IMR-90 (cell line): ENCODE measurements at regions not wholly inside any gene's neighbourhood (a gene's known extent, or its start where the extent isn't known, plus 50 kb on each side); places are given as distances from the start of the nearest gene placed in this dataset.

Experiments
- ATAC-seq: fragments of 200-7000 bp; cut with Tn5 transposase; 2 replicates; pipeline ENCODE4 v1.9.1; 2020; ENCODE audit warnings: low read depth, mild to moderate bottlenecking, moderate library complexity
- BruUV-seq: library from RNA; stranded (reverse); fragments of 400-500 nt; replicated peaks from 2 replicates; lab custom pipeline; 2021; lab: Mats Ljungman, UMichigan
- CTCF ChIA-PET: fragments of 300-600 bp; formaldehyde crosslinking; extraction: SDS; loops from one replicate; lab custom pipeline; 2021; ENCODE audit warnings: antibody characterized with exemption; lab: Yijun Ruan, JAX
- POLR2A ChIA-PET: fragments of 300-600 bp; sonication (Branson Sonifier 250); formaldehyde crosslinking; loops from one replicate; lab custom pipeline; 2022; ENCODE audit warnings: antibody characterized with exemption; ENCODE audit not compliant: unreplicated experiment; lab: Charles Lee
- DNase-seq: peaks from one replicate; pipeline ENCODE4 v3.0.0; 2013
- H2AFZ ChIP-seq: replicated peaks from 2 replicates; pipeline ENCODE3; 2013; ENCODE audit warnings: low read length, mild to moderate bottlenecking; ENCODE audit not compliant: poor library complexity
- H2AK5ac ChIP-seq: 2 replicates; pipeline ENCODE4 v1.6.1; 2013; ENCODE audit warnings: low read depth, low read length, inconsistent platforms
- H2AK9ac ChIP-seq: replicated peaks from 2 replicates; pipeline ENCODE3; 2013; ENCODE audit warnings: mild to moderate bottlenecking, low read depth, low read length, moderate library complexity; ENCODE audit not compliant: poor library complexity
- H2BK120ac ChIP-seq: 2 replicates; pipeline ENCODE4 v1.6.1; 2013; ENCODE audit warnings: low read depth, low read length, inconsistent platforms
- H2BK15ac ChIP-seq: 3 replicates; pipeline ENCODE4 v1.6.1; 2013; ENCODE audit warnings: low read depth, low read length, inconsistent platforms
- H2BK20ac ChIP-seq: 2 replicates; pipeline ENCODE4 v1.6.1; 2013; ENCODE audit warnings: low read depth, mild to moderate bottlenecking, inconsistent platforms, low read length, moderate library complexity
- H2BK5ac ChIP-seq: 2 replicates; pipeline ENCODE4 v1.6.1; 2013; ENCODE audit warnings: mild to moderate bottlenecking, low read depth, low read length, inconsistent platforms; ENCODE audit not compliant: poor library complexity, severe bottlenecking
- H3K14ac ChIP-seq: replicated peaks from 2 replicates; pipeline ENCODE4 v1.6.1; 2013; ENCODE audit warnings: low read depth, low read length, inconsistent platforms
- H3K18ac ChIP-seq: 2 replicates; pipeline ENCODE4 v1.6.1; 2013; ENCODE audit warnings: low read depth, low read length, control low read depth
- H3K23ac ChIP-seq: 2 replicates; pipeline ENCODE4 v1.6.1; 2013; ENCODE audit warnings: low read depth, low read length, inconsistent platforms
- H3K27ac ChIP-seq: 2 replicates; pipeline ENCODE4 v1.5.1; 2013; ENCODE audit warnings: mild to moderate bottlenecking, control low read depth, low read length; ENCODE audit not compliant: insufficient read depth
- H3K27me3 ChIP-seq: 2 replicates; pipeline ENCODE4 v1.6.1; 2013; ENCODE audit warnings: low read length; ENCODE audit not compliant: control insufficient read depth, insufficient read depth
- H3K36me3 ChIP-seq: 2 replicates; pipeline ENCODE4 v1.6.1; 2013; ENCODE audit warnings: low read length, mixed read lengths; ENCODE audit not compliant: control insufficient read depth, insufficient read depth
- H3K4ac ChIP-seq: 2 replicates; pipeline ENCODE4 v1.6.1; 2013; ENCODE audit warnings: low read depth, low read length, inconsistent platforms
- H3K4me1 ChIP-seq: 2 replicates; pipeline ENCODE4 v1.6.1; 2013; ENCODE audit warnings: low read length, mixed read lengths; ENCODE audit not compliant: control insufficient read depth, insufficient read depth
- H3K4me2 ChIP-seq: 2 replicates; pipeline ENCODE4 v1.6.1; 2013; ENCODE audit warnings: low read depth, mild to moderate bottlenecking, control low read depth, low read length, moderate library complexity
- H3K4me3 ChIP-seq: 2 replicates; pipeline ENCODE4 v1.5.1; 2013; ENCODE audit warnings: low read depth, mild to moderate bottlenecking, control low read depth, low read length, moderate library complexity; ENCODE audit not compliant: insufficient read depth
- H3K56ac ChIP-seq: 2 replicates; pipeline ENCODE4 v1.6.1; 2013; ENCODE audit warnings: low read length, inconsistent platforms; ENCODE audit not compliant: insufficient read depth; ENCODE audit errors: extremely low read depth
- H3K79me1 ChIP-seq, 2 experiments: 2 replicates each; pipeline ENCODE4 v1.6.1; 2013; ENCODE audit warnings: low read length in 2 of 2, inconsistent platforms in 1 of 2, low read depth in 1 of 2
- H3K9ac ChIP-seq: 2 replicates; pipeline ENCODE4 v1.6.1; 2013; ENCODE audit warnings: low read depth, low read length, control low read depth
- H3K9me1 ChIP-seq: 2 replicates; pipeline ENCODE4 v1.6.1; 2013; ENCODE audit warnings: low read length, inconsistent platforms; ENCODE audit not compliant: insufficient read depth
- H3K9me3 ChIP-seq: 2 replicates; pipeline ENCODE4 v1.6.1; 2013; ENCODE audit warnings: low read length; ENCODE audit not compliant: control insufficient read depth, insufficient read depth
- H4K20me1 ChIP-seq: 2 replicates; pipeline ENCODE4 v1.6.1; 2013; ENCODE audit warnings: low read length, inconsistent platforms; ENCODE audit not compliant: insufficient read depth
- H4K5ac ChIP-seq: 2 replicates; pipeline ENCODE4 v1.6.1; 2013; ENCODE audit warnings: mild to moderate bottlenecking, low read depth, low read length, control low read depth
- H4K8ac ChIP-seq, 2 experiments: 2 replicates each; pipeline ENCODE4 v1.6.1; 2013; ENCODE audit warnings: low read depth in 2 of 2, low read length in 2 of 2, control low read depth in 1 of 2, inconsistent platforms in 1 of 2
- H4K91ac ChIP-seq: 2 replicates; pipeline ENCODE4 v1.6.1; 2013; ENCODE audit warnings: low read depth, low read length, inconsistent platforms; ENCODE audit not compliant: insufficient read depth
- BHLHE40 ChIP-seq: fragments of 150-350 bp; IDR thresholded peaks from 2 replicates; pipeline ENCODE4 v1.6.1; 2016; ENCODE audit warnings: mild to moderate bottlenecking, low read depth, low read length
- CEBPB ChIP-seq: IDR thresholded peaks from 2 replicates; pipeline ENCODE4 v1.6.1; 2012; ENCODE audit warnings: low read depth, low read length, improper control_type of control experiment
- FOS ChIP-seq: fragments of 150-350 bp; IDR thresholded peaks from 2 replicates; pipeline ENCODE4 v1.6.1; 2016; ENCODE audit warnings: low read depth, low read length
- MAZ ChIP-seq: IDR thresholded peaks from 2 replicates; pipeline ENCODE4 v1.6.1; 2012; ENCODE audit warnings: low read depth, mild to moderate bottlenecking, low read length, improper control_type of control experiment, moderate library complexity, borderline replicate concordance
- MXI1 ChIP-seq: IDR thresholded peaks from 2 replicates; pipeline ENCODE4 v1.6.1; 2012; ENCODE audit warnings: low read depth, mild to moderate bottlenecking, low read length, moderate library complexity, borderline replicate concordance
- NFE2L2 ChIP-seq: fragments of 150-350 bp; IDR thresholded peaks from 2 replicates; pipeline ENCODE4 v1.6.1; 2016; ENCODE audit warnings: low read depth, mild to moderate bottlenecking, low read length
- POLR2A ChIP-seq: IDR thresholded peaks from 2 replicates; pipeline ENCODE4 v1.6.1; 2012; ENCODE audit warnings: mild to moderate bottlenecking, low read depth, low read length
- RAD21 ChIP-seq: IDR thresholded peaks from 2 replicates; pipeline ENCODE4 v1.6.1; 2012; ENCODE audit warnings: low read length, improper control_type of control experiment
- WGBS, 2 experiments: methylation state at CpG; one replicate each; pipeline versions ENCODE4 v1.1.5 to v1.1.7; 2013; ENCODE audit warnings: missing lambda C conversion rate in 2 of 2; ENCODE audit not compliant: insufficient read length in 1 of 2; ENCODE audit errors: extremely low coverage in 2 of 2; 5-methylcytosine and 5-hydroxymethylcytosine counted together
- dilution Hi-C: fragments of 300-500 bp; cut with HindIII; formaldehyde crosslinking; loops from one replicate; pipeline ENCODE4 v1.14.3; 2018; ENCODE audit warnings: low sequenced_read_pairs; ENCODE audit not compliant: unreplicated experiment
- in situ Hi-C: fragments of 300-500 bp; cut with MboI; formaldehyde crosslinking; loops from 3 replicates; pipeline ENCODE4 v1.14.3; 2019; ENCODE audit warnings: low sequenced_read_pairs, inconsistent platforms, mixed read lengths
- intact Hi-C: fragments of 100-400 bp; cut with micrococcal nuclease; formaldehyde crosslinking; loops from 2 replicates; pipeline ENCODE4 v1.10.0; 2022

DNA sequence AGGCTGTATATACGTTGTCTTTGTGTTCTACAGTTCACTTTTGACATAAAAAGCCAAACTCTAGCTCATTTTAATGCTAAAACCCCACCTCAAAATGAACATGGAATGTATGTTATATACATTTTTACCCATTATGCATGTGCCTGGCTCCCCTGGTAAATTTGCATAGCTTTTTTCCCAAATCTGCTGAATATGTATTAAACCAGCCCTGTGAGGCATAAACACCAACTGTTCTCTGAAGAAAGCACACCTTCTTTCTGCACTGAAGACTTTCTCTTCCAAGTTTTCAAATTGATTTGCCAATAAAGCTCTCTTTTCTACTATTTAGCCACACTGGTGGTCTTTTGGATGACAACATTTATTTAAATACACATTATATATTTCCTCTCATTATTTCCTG lies 549.4 kb downstream of the TRIB2 start:
- no peaks in the 10 kb centered on the region for H3K79me1 ChIP-seq
- no peak overlapping the region for H4K91ac ChIP-seq
- no peak for DNase-seq
- no TSS peak for BruUV-seq
- H3K56ac ChIP-seq, result no peak overlapping the region
- H3K9ac ChIP-seq, result no peak overlapping the region
- ChIA-PET CTCF (no interaction called here), POLR2A (no interaction called here)
- no peak overlapping the region for H3K23ac ChIP-seq
- H3K4me3 ChIP-seq, result no peak overlapping the region
- no peak overlapping the region for H4K8ac ChIP-seq
- no peaks in the 10 kb centered on the region for H4K20me1 ChIP-seq
- no peak overlapping the region for H3K4ac ChIP-seq
- in situ Hi-C loops, result no loop called here
- H3K18ac ChIP-seq, result no peak overlapping the region
- H3K27ac ChIP-seq, result no peak overlapping the region
- H2AFZ ChIP-seq, result no peak overlapping the region
- no peak for ATAC-seq
- no peak overlapping the region for H3K14ac ChIP-seq
- no peak overlapping the region for H2BK20ac ChIP-seq
- no peak overlapping the region for H4K5ac ChIP-seq
- H2BK5ac ChIP-seq, result no peak overlapping the region
- no CpG with 5 or more reads among the region's 1 CpG for WGBS, 2 experiments
- TF ChIP-seq FOS (no peak), NFE2L2 (no peak), RAD21 (no peak), MAZ (no peak), MXI1 (no peak), POLR2A (no peak), BHLHE40 (no peak), CEBPB (no peak)
- no peak overlapping the region for H2AK9ac ChIP-seq
- H3K36me3 ChIP-seq, result no peaks in the 10 kb centered on the region
- H3K9me1 ChIP-seq, result no peaks in the 10 kb centered on the region
- H3K27me3 ChIP-seq, result no peaks in the 10 kb centered on the region
- H3K9me3 ChIP-seq, result no peaks in the 10 kb centered on the region
- no peak overlapping the region for H2BK120ac ChIP-seq
- intact Hi-C loops, result no loop called here
- H3K4me2 ChIP-seq, result no peak overlapping the region
- dilution Hi-C loops, result no loop called here
- H2AK5ac ChIP-seq, result no peak overlapping the region
- no peaks in the 10 kb centered on the region for H3K4me1 ChIP-seq
- no peak overlapping the region for H2BK15ac ChIP-seq
